Neural progenitor cell (in vitro differentiated cells): ENCODE measurements at regions not wholly inside any gene's neighbourhood (a gene's known extent, or its start where the extent isn't known, plus 50 kb on each side); places are given as distances from the start of the nearest gene placed in this dataset.

ENCODE experiments used
- DNase-seq: peaks from one replicate; pipeline ENCODE4 v3.0.0-alpha.2; 2016; ENCODE audit warnings: low spot score
- H2AFZ ChIP-seq: fragments of 200-600 bp; sonication (generic); replicated peaks from 2 replicates; pipeline ENCODE4 v1.6.1; 2016; ENCODE audit warnings: antibody characterized with exemption
- H3F3A ChIP-seq: fragments of 200-600 bp; sonication (generic); 2 replicates; pipeline ENCODE4 v1.6.1; 2016; ENCODE audit warnings: antibody characterized with exemption, low read depth
- H3K27ac ChIP-seq: fragments of 200-600 bp; sonication (generic); 2 replicates; pipeline ENCODE4 v1.5.1; 2016; ENCODE audit warnings: mild to moderate bottlenecking
- H3K27me3 ChIP-seq: fragments of 200-600 bp; sonication (generic); 2 replicates; pipeline ENCODE4 v1.6.1; 2016; ENCODE audit warnings: mild to moderate bottlenecking, moderate library complexity
- H3K36me3 ChIP-seq: fragments of 200-600 bp; sonication (generic); 2 replicates; pipeline ENCODE4 v1.5.1; 2016
- H3K4me1 ChIP-seq: fragments of 200-600 bp; sonication (generic); 2 replicates; pipeline ENCODE4 v1.6.1; 2016; ENCODE audit warnings: mixed run types
- H3K4me2 ChIP-seq: fragments of 200-600 bp; sonication (generic); 2 replicates; pipeline ENCODE4 v1.6.1; 2016
- H3K4me3 ChIP-seq: fragments of 200-600 bp; sonication (generic); 2 replicates; pipeline ENCODE4 v1.5.1; 2016
- H3K79me2 ChIP-seq: fragments of 200-600 bp; sonication (generic); 2 replicates; pipeline ENCODE4 v1.6.1; 2016; ENCODE audit warnings: low read depth
- H3K9ac ChIP-seq: fragments of 200-600 bp; sonication (generic); 2 replicates; pipeline ENCODE4 v1.6.1; 2016
- H3K9me3 ChIP-seq: fragments of 200-600 bp; sonication (generic); 2 replicates; pipeline ENCODE4 v1.5.1; 2016; ENCODE audit warnings: low read depth
- H4K20me1 ChIP-seq: fragments of 200-600 bp; sonication (generic); 2 replicates; pipeline ENCODE4 v1.6.1; 2016; ENCODE audit warnings: low read depth
- H3K27ac Mint-ChIP-seq: 3 replicates; pipeline ENCODE4 v1.8.0; 2021; ENCODE audit warnings: mixed read lengths
- H3K27me3 Mint-ChIP-seq: 2 replicates; pipeline ENCODE4 v1.8.0; 2022; ENCODE audit warnings: low read depth, mild to moderate bottlenecking, inconsistent platforms, moderate library complexity, mixed read lengths; ENCODE audit not compliant: insufficient read depth
- H3K36me3 Mint-ChIP-seq: 3 replicates; pipeline ENCODE4 v1.8.0; 2021; ENCODE audit warnings: mixed read lengths
- H3K4me1 Mint-ChIP-seq: 3 replicates; pipeline ENCODE4 v1.8.0; 2021; ENCODE audit warnings: mixed read lengths
- H3K4me3 Mint-ChIP-seq: 3 replicates; pipeline ENCODE4 v1.8.0; 2021; ENCODE audit warnings: mild to moderate bottlenecking, moderate library complexity, mixed read lengths
- H3K9me3 Mint-ChIP-seq: 3 replicates; pipeline ENCODE4 v1.8.0; 2020; ENCODE audit warnings: mixed read lengths
- EZH2 ChIP-seq: fragments of 200-600 bp; sonication (generic); IDR thresholded peaks from 2 replicates; pipeline ENCODE4 v1.6.1; 2017; ENCODE audit warnings: antibody characterized with exemption, mild to moderate bottlenecking, moderate library complexity
- EZH2phosphoT487 ChIP-seq: fragments of 200-600 bp; sonication (generic); IDR thresholded peaks from 2 replicates; pipeline ENCODE4 v1.6.1; 2017; ENCODE audit warnings: antibody characterized with exemption
- TF ChIP-seq, protein P1 (sequence below): fragments of 200-600 bp; sonication (generic); IDR thresholded peaks from 2 replicates; pipeline ENCODE4 v1.5.1; 2017; ENCODE audit warnings: antibody characterized with exemption, mild to moderate bottlenecking

DNA sequence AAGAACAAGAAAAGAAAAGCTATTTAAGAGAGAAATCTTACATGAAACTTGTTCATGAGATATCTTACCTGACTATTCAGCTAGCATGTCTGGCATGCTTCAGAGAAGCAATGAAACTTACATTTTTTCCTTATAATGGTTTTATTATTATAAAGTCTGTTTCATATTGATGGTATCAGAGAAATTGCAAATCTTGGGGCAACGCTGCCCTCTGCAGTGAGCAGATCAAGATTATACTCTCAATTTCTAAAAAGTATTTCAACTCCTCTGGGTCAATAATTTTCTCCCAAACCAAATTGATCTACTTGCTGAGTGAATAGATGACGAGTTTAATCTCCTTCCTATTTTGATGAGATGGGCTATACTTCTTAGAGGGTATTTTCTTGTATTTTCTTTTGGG is 235.6 kb downstream of the NUP35 start:
- Histone ChIP-seq H3F3A (no peaks in the 10 kb centered on the region), H3K4me1 (no peaks in the 10 kb centered on the region), H3K4me2 (no peak overlapping the region), H3K27ac (no peak overlapping the region), H3K9me3 (no peaks in the 10 kb centered on the region), H3K9ac (no peak overlapping the region), H2AFZ (no peak overlapping the region), H4K20me1 (no peaks in the 10 kb centered on the region), H3K4me3 (no peak overlapping the region), H3K27me3 (no peaks in the 10 kb centered on the region), H3K79me2 (no peaks in the 10 kb centered on the region), H3K36me3 (no peaks in the 10 kb centered on the region)
- Mint-ChIP-seq H3K27me3 (no peaks in the 10 kb centered on the region), H3K4me1 (no peaks in the 10 kb centered on the region), H3K9me3 (no peaks in the 10 kb centered on the region), H3K4me3 (no peak overlapping the region), H3K36me3 (no peaks in the 10 kb centered on the region), H3K27ac (no peak overlapping the region)
- DNase-seq, result no peak
- TF ChIP-seq, protein P1, sequence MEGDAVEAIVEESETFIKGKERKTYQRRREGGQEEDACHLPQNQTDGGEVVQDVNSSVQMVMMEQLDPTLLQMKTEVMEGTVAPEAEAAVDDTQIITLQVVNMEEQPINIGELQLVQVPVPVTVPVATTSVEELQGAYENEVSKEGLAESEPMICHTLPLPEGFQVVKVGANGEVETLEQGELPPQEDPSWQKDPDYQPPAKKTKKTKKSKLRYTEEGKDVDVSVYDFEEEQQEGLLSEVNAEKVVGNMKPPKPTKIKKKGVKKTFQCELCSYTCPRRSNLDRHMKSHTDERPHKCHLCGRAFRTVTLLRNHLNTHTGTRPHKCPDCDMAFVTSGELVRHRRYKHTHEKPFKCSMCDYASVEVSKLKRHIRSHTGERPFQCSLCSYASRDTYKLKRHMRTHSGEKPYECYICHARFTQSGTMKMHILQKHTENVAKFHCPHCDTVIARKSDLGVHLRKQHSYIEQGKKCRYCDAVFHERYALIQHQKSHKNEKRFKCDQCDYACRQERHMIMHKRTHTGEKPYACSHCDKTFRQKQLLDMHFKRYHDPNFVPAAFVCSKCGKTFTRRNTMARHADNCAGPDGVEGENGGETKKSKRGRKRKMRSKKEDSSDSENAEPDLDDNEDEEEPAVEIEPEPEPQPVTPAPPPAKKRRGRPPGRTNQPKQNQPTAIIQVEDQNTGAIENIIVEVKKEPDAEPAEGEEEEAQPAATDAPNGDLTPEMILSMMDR, result peak; percentile 19
- TF ChIP-seq EZH2phosphoT487 (no peak), EZH2 (no peak)

DNA sequence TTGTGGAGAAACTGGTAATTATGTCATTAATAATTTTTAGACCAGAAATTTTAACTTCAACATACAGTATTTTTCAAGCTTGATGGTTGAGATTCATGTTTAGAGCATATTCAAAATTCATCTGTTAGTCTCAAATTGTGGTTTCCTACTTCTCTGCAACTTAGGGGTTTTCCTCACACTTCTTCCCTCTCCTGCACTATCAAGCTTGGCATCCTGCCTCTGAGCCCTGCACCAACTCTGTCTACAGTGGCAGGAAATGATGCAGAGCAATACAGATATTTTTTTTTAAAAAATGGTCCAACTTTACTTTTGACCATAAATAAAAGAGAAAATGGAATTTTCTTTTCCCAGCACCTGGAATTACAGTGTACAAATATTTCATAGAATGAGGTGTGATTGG is 247.3 kb downstream of the NUP35 start:
- Mint-ChIP-seq H3K9me3 (peaks cover 2% of the 10 kb centered on the region), H3K4me3 (no peak overlapping the region), H3K4me1 (no peaks in the 10 kb centered on the region), H3K27ac (no peak overlapping the region), H3K27me3 (no peaks in the 10 kb centered on the region), H3K36me3 (no peaks in the 10 kb centered on the region)
- H3K9me3 ChIP-seq, result no peaks in the 10 kb centered on the region
- H3K36me3 ChIP-seq, result no peaks in the 10 kb centered on the region
- no peaks in the 10 kb centered on the region for H3K4me1 ChIP-seq
- H2AFZ ChIP-seq, result no peak overlapping the region
- no peaks in the 10 kb centered on the region for H4K20me1 ChIP-seq
- no peak overlapping the region for H3K27ac ChIP-seq
- no peaks in the 10 kb centered on the region for H3K79me2 ChIP-seq
- no peak overlapping the region for H3K4me3 ChIP-seq
- H3K9ac ChIP-seq, result no peak overlapping the region
- no peaks in the 10 kb centered on the region for H3K27me3 ChIP-seq
- no peaks in the 10 kb centered on the region for H3F3A ChIP-seq
- no peak overlapping the region for H3K4me2 ChIP-seq
- TF ChIP-seq, protein P1, result no peak
- TF ChIP-seq EZH2phosphoT487, result no peak
- no peak for TF ChIP-seq EZH2
- no peak for DNase-seq

DNA sequence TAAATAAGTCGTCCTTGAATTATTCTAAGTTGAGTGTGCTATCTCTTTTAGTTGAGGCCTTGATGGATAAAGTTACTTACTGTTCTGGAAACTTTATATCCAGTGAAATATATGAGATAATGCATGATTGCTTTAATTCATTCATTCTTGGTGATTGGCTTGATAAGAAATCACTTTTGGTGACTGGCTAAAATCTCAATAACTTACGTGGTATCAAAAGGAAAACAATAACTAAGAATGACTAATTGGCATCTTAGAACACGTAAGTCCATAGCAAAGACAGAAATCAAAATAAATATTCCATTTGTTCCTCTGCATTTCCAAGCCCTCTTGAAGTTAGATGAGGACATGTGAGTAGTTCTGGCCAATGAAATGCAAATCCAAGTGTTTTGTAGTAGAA is 251.6 kb downstream of the NUP35 start:
- H3K27me3 ChIP-seq, result no peaks in the 10 kb centered on the region
- TF ChIP-seq, protein P1, result no peak
- TF ChIP-seq EZH2 (no peak), EZH2phosphoT487 (no peak)
- no peak for DNase-seq
- H3K4me2 ChIP-seq, result no peak overlapping the region
- no peaks in the 10 kb centered on the region for H3F3A ChIP-seq
- no peaks in the 10 kb centered on the region for H3K9me3 ChIP-seq
- no peak overlapping the region for H2AFZ ChIP-seq
- Mint-ChIP-seq H3K9me3 (no peaks in the 10 kb centered on the region), H3K27ac (no peak overlapping the region), H3K36me3 (no peaks in the 10 kb centered on the region), H3K27me3 (no peaks in the 10 kb centered on the region), H3K4me1 (no peaks in the 10 kb centered on the region), H3K4me3 (no peak overlapping the region)
- no peak overlapping the region for H3K9ac ChIP-seq
- H3K36me3 ChIP-seq, result no peaks in the 10 kb centered on the region
- H4K20me1 ChIP-seq, result no peaks in the 10 kb centered on the region
- H3K4me3 ChIP-seq, result no peak overlapping the region
- H3K4me1 ChIP-seq, result no peaks in the 10 kb centered on the region
- no peaks in the 10 kb centered on the region for H3K79me2 ChIP-seq
- no peak overlapping the region for H3K27ac ChIP-seq

DNA sequence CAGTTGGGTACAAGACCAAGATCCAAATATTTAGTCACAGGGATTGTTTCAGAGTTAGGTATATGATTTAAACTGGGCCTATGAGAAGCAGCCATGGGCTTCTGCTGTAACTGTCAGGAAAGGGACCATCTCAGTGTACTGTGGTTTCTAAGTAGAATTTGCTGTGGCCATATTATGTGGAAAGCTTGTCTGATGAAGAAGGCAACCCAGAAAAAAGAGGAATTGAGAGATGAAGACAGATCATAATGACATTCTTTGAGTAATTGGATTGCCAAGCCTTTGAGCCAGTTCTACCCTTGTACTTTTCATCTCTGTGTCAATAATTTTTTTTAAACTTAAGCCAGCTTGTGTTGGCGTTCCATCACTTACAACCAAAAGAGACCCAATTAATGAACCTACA is 259.6 kb downstream of the NUP35 start:
- Histone ChIP-seq H3K36me3 (no peaks in the 10 kb centered on the region), H3K79me2 (no peaks in the 10 kb centered on the region), H3K9me3 (peaks cover 5% of the 10 kb centered on the region), H3K4me3 (no peak overlapping the region), H4K20me1 (no peaks in the 10 kb centered on the region), H2AFZ (no peak overlapping the region), H3F3A (no peaks in the 10 kb centered on the region), H3K27ac (no peak overlapping the region), H3K9ac (no peak overlapping the region), H3K4me1 (no peaks in the 10 kb centered on the region), H3K27me3 (no peaks in the 10 kb centered on the region), H3K4me2 (no peak overlapping the region)
- DNase-seq, result no peak
- H3K4me1 Mint-ChIP-seq, result no peaks in the 10 kb centered on the region
- H3K36me3 Mint-ChIP-seq, result no peaks in the 10 kb centered on the region
- no peak overlapping the region for H3K27ac Mint-ChIP-seq
- peaks cover 2% of the 10 kb centered on the region for H3K27me3 Mint-ChIP-seq
- no peak overlapping the region for H3K4me3 Mint-ChIP-seq
- TF ChIP-seq EZH2 (no peak), EZH2phosphoT487 (no peak)
- TF ChIP-seq, protein P1, result no peak
- peaks cover 11% of the 10 kb centered on the region for H3K9me3 Mint-ChIP-seq
